ENCODE measurements at regions not wholly inside any gene's neighbourhood (a gene's known extent, or its start where the extent isn't known, plus 50 kb on each side); places are given as distances from the start of the nearest gene placed in this dataset.

GRCh38 chr14:51513281-51513680 is 138.4 kb upstream of the FRMD6 start:
- Histone ChIP-seq H3K4me2 (ENCODE audit: low read depth, low read length) (no peak overlapping the region), H3K4me3 (replicated peaks in 1 of 3; ENCODE audit: insufficient read depth in 1 of 3, low read depth in 2 of 3, low read length in 3 of 3) (no peak overlapping the region), H4K20me1 (ENCODE audit: insufficient read depth, low read length) (no peaks in the 10 kb centered on the region), H3K9ac (ENCODE audit: insufficient read depth, low read depth, low read length) (no peak overlapping the region), H3K27me3 (ENCODE audit: control insufficient read depth in 1 of 2, insufficient read depth in 2 of 2, low read length in 2 of 2) (peaks cover 0 to 2% of the 10 kb centered on the region in 2 experiments; a peak in 1 of 5 replicates), H3K4me1 (ENCODE audit: insufficient read depth, low read length) (no peaks in the 10 kb centered on the region), H3K79me2 (ENCODE audit: insufficient read depth, low read length) (no peaks in the 10 kb centered on the region), H3K36me3 (replicated peaks in 1 of 2; ENCODE audit: control insufficient read depth in 1 of 2, insufficient read depth in 2 of 2, low read length in 2 of 2) (no peaks in the 10 kb centered on the region), H3K27ac (ENCODE audit: extremely low read length, insufficient read depth, low read length) (no peak overlapping the region), H2AFZ (ENCODE audit: low read length) (no peak overlapping the region), H3K9me3 (ENCODE audit: low read length) (no peaks in the 10 kb centered on the region)
- intact Hi-C loops (cut with micrococcal nuclease; ENCODE audit: unreplicated experiment) = no loop called here
- ATAC-seq (no peak), FAIRE-seq (no peak), DNase-seq (ENCODE audit: low spot score) (no peak)
- POLR2A ChIA-PET = no interaction called here
- in situ Hi-C loops (cut with HindIII; ENCODE audit: extremely low pct_ligation_motif_present, low pct_unique_long_range_greater_than_20kb) = no loop called here
- BruUV-seq (replicated peaks) = no TSS peak
- CTCF ChIA-PET (ENCODE audit: low intra/inter-chr PET ratio, low total read pairs) = no interaction called here
- 0% methylated on average over 3 of the region's 3 CpGs for WGBS (ENCODE audit: low lambda C conversion rate)
- TF ChIP-seq MYC (CRISPR knock-in tag; IDR thresholded peaks at IDR 0.05; ENCODE audit: borderline replicate concordance) (no peak), HMGXB4 (CRISPR knock-in tag; IDR thresholded peaks at IDR 0.05; ENCODE audit: borderline replicate concordance in 1 of 2, low read depth in 1 of 2) (no peak), TOPORS (CRISPR knock-in tag; IDR thresholded peaks at IDR 0.05) (no peak), ZNF609 (CRISPR knock-in tag; IDR thresholded peaks at IDR 0.05; ENCODE audit: borderline replicate concordance) (no peak), U2AF2 (IDR thresholded peaks at IDR 0.05; ENCODE audit: low read depth, low read length) (no peak), IRF2 (CRISPR knock-in tag; IDR thresholded peaks at IDR 0.05) (no peak), XBP1 (CRISPR knock-in tag; IDR thresholded peaks at IDR 0.05) (no peak), SP5 (CRISPR knock-in tag; IDR thresholded peaks at IDR 0.05; ENCODE audit: borderline replicate concordance, low read depth) (no peak), MAZ (IDR thresholded peaks at IDR 0.05; ENCODE audit: borderline replicate concordance, low read depth, low read length) (no peak), MAZ (CRISPR knock-in tag; IDR thresholded peaks at IDR 0.05; ENCODE audit: low read depth) (no peak), ZNF34 (CRISPR knock-in tag; IDR thresholded peaks at IDR 0.05; ENCODE audit: borderline replicate concordance) (no peak), TRIM24 (CRISPR knock-in tag; IDR thresholded peaks at IDR 0.05) (no peak), JUNB (CRISPR knock-in tag; IDR thresholded peaks at IDR 0.05; ENCODE audit: borderline replicate concordance) (no peak), AKAP8 (CRISPR knock-in tag; IDR thresholded peaks at IDR 0.05) (no peak), MAFK (conservative IDR thresholded peaks at IDR 0.05 in 1 of 2, IDR thresholded peaks at IDR 0.05 in 1 of 2; ENCODE audit: low read length in 2 of 2) (no peak)
- TF ChIP-seq, protein P1, sequence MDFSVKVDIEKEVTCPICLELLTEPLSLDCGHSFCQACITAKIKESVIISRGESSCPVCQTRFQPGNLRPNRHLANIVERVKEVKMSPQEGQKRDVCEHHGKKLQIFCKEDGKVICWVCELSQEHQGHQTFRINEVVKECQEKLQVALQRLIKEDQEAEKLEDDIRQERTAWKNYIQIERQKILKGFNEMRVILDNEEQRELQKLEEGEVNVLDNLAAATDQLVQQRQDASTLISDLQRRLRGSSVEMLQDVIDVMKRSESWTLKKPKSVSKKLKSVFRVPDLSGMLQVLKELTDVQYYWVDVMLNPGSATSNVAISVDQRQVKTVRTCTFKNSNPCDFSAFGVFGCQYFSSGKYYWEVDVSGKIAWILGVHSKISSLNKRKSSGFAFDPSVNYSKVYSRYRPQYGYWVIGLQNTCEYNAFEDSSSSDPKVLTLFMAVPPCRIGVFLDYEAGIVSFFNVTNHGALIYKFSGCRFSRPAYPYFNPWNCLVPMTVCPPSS (IDR thresholded peaks at IDR 0.05) = no peak
- TF ChIP-seq, protein P2, sequence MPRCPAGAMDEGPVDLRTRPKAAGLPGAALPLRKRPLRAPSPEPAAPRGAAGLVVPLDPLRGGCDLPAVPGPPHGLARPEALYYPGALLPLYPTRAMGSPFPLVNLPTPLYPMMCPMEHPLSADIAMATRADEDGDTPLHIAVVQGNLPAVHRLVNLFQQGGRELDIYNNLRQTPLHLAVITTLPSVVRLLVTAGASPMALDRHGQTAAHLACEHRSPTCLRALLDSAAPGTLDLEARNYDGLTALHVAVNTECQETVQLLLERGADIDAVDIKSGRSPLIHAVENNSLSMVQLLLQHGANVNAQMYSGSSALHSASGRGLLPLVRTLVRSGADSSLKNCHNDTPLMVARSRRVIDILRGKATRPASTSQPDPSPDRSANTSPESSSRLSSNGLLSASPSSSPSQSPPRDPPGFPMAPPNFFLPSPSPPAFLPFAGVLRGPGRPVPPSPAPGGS (CRISPR knock-in tag; IDR thresholded peaks at IDR 0.05) = no peak

Data from HepG2 (cell line).